Trophoblast cell (in vitro differentiated cells and primary cell): ENCODE measurements at regions not wholly inside any gene's neighbourhood (a gene's known extent, or its start where the extent isn't known, plus 50 kb on each side); places are given as distances from the start of the nearest gene placed in this dataset.

Experiments used
- DNase-seq, 2 donors: peaks; one replicate each; pipeline ENCODE4 v3.0.0-alpha.2; 2016
- H2AFZ ChIP-seq: 2 replicates; pipeline ENCODE4 v1.6.1; 2013; ENCODE audit warnings: low read length, moderate library complexity, mild to moderate bottlenecking; ENCODE audit not compliant: insufficient read depth, poor library complexity
- H2AK5ac ChIP-seq: 2 replicates; pipeline ENCODE4 v1.6.1; 2013; ENCODE audit warnings: mild to moderate bottlenecking, low read length
- H2BK120ac ChIP-seq: 2 replicates; pipeline ENCODE4 v1.6.1; 2013; ENCODE audit warnings: low read length, mild to moderate bottlenecking, moderate library complexity; ENCODE audit not compliant: insufficient read depth, poor library complexity
- H2BK12ac ChIP-seq: 2 replicates; pipeline ENCODE4 v1.6.1; 2013; ENCODE audit warnings: mild to moderate bottlenecking, low read length, moderate library complexity
- H2BK5ac ChIP-seq: 2 replicates; pipeline ENCODE4 v1.6.1; 2013; ENCODE audit warnings: low read length, low read depth, moderate library complexity, mild to moderate bottlenecking; ENCODE audit not compliant: poor library complexity
- H3K14ac ChIP-seq: 2 replicates; pipeline ENCODE4 v1.6.1; 2013; ENCODE audit warnings: mild to moderate bottlenecking, low read length
- H3K18ac ChIP-seq: 2 replicates; pipeline ENCODE4 v1.6.1; 2013; ENCODE audit warnings: mild to moderate bottlenecking, low read length
- H3K23ac ChIP-seq: 2 replicates; pipeline ENCODE4 v1.6.1; 2013; ENCODE audit warnings: low read length
- H3K27ac ChIP-seq: 2 replicates; pipeline ENCODE4 v1.5.1; 2013; ENCODE audit warnings: low read depth, mild to moderate bottlenecking, inconsistent platforms, low read length, moderate library complexity
- H3K27me3 ChIP-seq: 2 replicates; pipeline ENCODE4 v1.6.1; 2013; ENCODE audit warnings: inconsistent platforms, mild to moderate bottlenecking, low read length, moderate library complexity; ENCODE audit not compliant: insufficient read depth
- H3K36me3 ChIP-seq, 2 experiments: 1 replicate in 1 of 2; 2 replicates in 1 of 2; pipeline ENCODE4 v1.6.1; 2013; ENCODE audit warnings: low read length in 2 of 2, mild to moderate bottlenecking in 2 of 2, moderate library complexity in 1 of 2; ENCODE audit not compliant: insufficient read depth in 2 of 2, control insufficient read depth in 1 of 2
- H3K4ac ChIP-seq: 2 replicates; pipeline ENCODE4 v1.6.1; 2013; ENCODE audit warnings: low read depth, mild to moderate bottlenecking, low read length, moderate library complexity
- H3K4me1 ChIP-seq, 2 experiments: 1 replicate in 1 of 2; 2 replicates in 1 of 2; pipeline ENCODE4 v1.6.1; 2013; ENCODE audit warnings: low read length in 2 of 2, mild to moderate bottlenecking in 2 of 2, moderate library complexity in 1 of 2; ENCODE audit not compliant: insufficient read depth in 2 of 2, control insufficient read depth in 1 of 2
- H3K4me2 ChIP-seq: 2 replicates; pipeline ENCODE4 v1.6.1; 2013; ENCODE audit warnings: inconsistent platforms, mild to moderate bottlenecking, low read length, moderate library complexity
- H3K4me3 ChIP-seq: 2 replicates; pipeline ENCODE4 v1.5.1; 2013; ENCODE audit warnings: mild to moderate bottlenecking, low read depth, low read length, inconsistent platforms
- H3K79me1 ChIP-seq: one replicate; pipeline ENCODE4 v1.6.1; 2013; ENCODE audit warnings: low read length
- H3K79me2 ChIP-seq: 2 replicates; pipeline ENCODE4 v1.6.1; 2013; ENCODE audit warnings: low read length, mild to moderate bottlenecking; ENCODE audit not compliant: control insufficient read depth, insufficient read depth, poor library complexity
- H3K9ac ChIP-seq: 2 replicates; pipeline ENCODE4 v1.6.1; 2013; ENCODE audit warnings: mild to moderate bottlenecking, low read length
- H3K9me3 ChIP-seq: 2 replicates; pipeline ENCODE4 v1.6.1; 2013; ENCODE audit warnings: low read depth, mild to moderate bottlenecking, control low read depth, inconsistent platforms, low read length; ENCODE audit not compliant: insufficient read depth
- H4K12ac ChIP-seq: 2 replicates; pipeline ENCODE4 v1.6.1; 2013; ENCODE audit warnings: low read depth, mild to moderate bottlenecking, low read length, moderate library complexity
- H4K8ac ChIP-seq: 2 replicates; pipeline ENCODE4 v1.6.1; 2013; ENCODE audit warnings: low read depth, mild to moderate bottlenecking, low read length, moderate library complexity
- H4K91ac ChIP-seq: one replicate; pipeline ENCODE4 v1.6.1; 2013; ENCODE audit warnings: low read depth, mild to moderate bottlenecking, low read length, moderate library complexity
- WGBS: extraction: QIAGEN DNeasy Blood & Tissue Kit; methylation state at CpG from one replicate; pipeline ENCODE4 v1.1.7; 2013; ENCODE audit warnings: missing lambda C conversion rate; ENCODE audit not compliant: insufficient read length, insufficient coverage; ENCODE audit errors: extremely low coverage; 5-methylcytosine and 5-hydroxymethylcytosine counted together

- no peak overlapping the region for H3K27ac ChIP-seq
- no peak overlapping the region for H4K12ac ChIP-seq
- no peak overlapping the region for H2AK5ac ChIP-seq
- no peak overlapping the region for H3K23ac ChIP-seq
- H3K9ac ChIP-seq = no peak overlapping the region
- H3K4me1 ChIP-seq = no peaks in the 10 kb centered on the region
- no peak overlapping the region for H4K91ac ChIP-seq
- no peak overlapping the region for H3K4me3 ChIP-seq
- no peaks in the 10 kb centered on the region for H3K9me3 ChIP-seq
- no peak overlapping the region for H3K14ac ChIP-seq
- H3K79me2 ChIP-seq = no peaks in the 10 kb centered on the region
- no peak for DNase-seq
- H2BK12ac ChIP-seq = no peak overlapping the region
- H3K18ac ChIP-seq = no peak overlapping the region
- H3K79me1 ChIP-seq = no peaks in the 10 kb centered on the region
- H4K8ac ChIP-seq = no peak overlapping the region
- no peaks in the 10 kb centered on the region for H3K36me3 ChIP-seq
- no peak overlapping the region for H2BK120ac ChIP-seq
- H3K4me2 ChIP-seq = no peak overlapping the region
- no peak overlapping the region for H2AFZ ChIP-seq
- WGBS = no CpG with 5 or more reads among the region's 1 CpG
- H3K4ac ChIP-seq = no peak overlapping the region
- H2BK5ac ChIP-seq = no peak overlapping the region
- no peaks in the 10 kb centered on the region for H3K27me3 ChIP-seq
Measured at GRCh38 chr5:109953761-109954160, 264.0 kb downstream of the MAN2A1 start.

GRCh38 chr5:109956884-109957283, 267.2 kb downstream of the MAN2A1 start:
- H2BK120ac ChIP-seq = no peak overlapping the region
- H3K4me2 ChIP-seq = no peak overlapping the region
- H3K4ac ChIP-seq = no peak overlapping the region
- H3K27me3 ChIP-seq = no peaks in the 10 kb centered on the region
- H3K14ac ChIP-seq = no peak overlapping the region
- H3K9me3 ChIP-seq = no peaks in the 10 kb centered on the region
- H4K91ac ChIP-seq = no peak overlapping the region
- H2BK12ac ChIP-seq = no peak overlapping the region
- H4K8ac ChIP-seq = no peak overlapping the region
- H3K4me3 ChIP-seq = no peak overlapping the region
- no CpG with 5 or more reads among the region's 3 CpGs for WGBS
- no peak overlapping the region for H2AK5ac ChIP-seq
- no peak overlapping the region for H2AFZ ChIP-seq
- H4K12ac ChIP-seq = no peak overlapping the region
- no peaks in the 10 kb centered on the region for H3K79me2 ChIP-seq
- no peaks in the 10 kb centered on the region for H3K79me1 ChIP-seq
- H3K18ac ChIP-seq = no peak overlapping the region
- no peaks in the 10 kb centered on the region for H3K4me1 ChIP-seq
- DNase-seq = no peak
- H3K9ac ChIP-seq = no peak overlapping the region
- H3K27ac ChIP-seq = no peak overlapping the region
- no peak overlapping the region for H2BK5ac ChIP-seq
- no peaks in the 10 kb centered on the region for H3K36me3 ChIP-seq
- H3K23ac ChIP-seq = no peak overlapping the region

GRCh38 chr5:109958082-109958481, 268.4 kb downstream of the MAN2A1 start:
- H3K9ac ChIP-seq = no peak overlapping the region
- H4K12ac ChIP-seq = no peak overlapping the region
- no peak overlapping the region for H3K4me3 ChIP-seq
- no peaks in the 10 kb centered on the region for H3K79me1 ChIP-seq
- H2BK120ac ChIP-seq = no peak overlapping the region
- H3K4me1 ChIP-seq = no peaks in the 10 kb centered on the region
- no peak overlapping the region for H3K23ac ChIP-seq
- no peaks in the 10 kb centered on the region for H3K79me2 ChIP-seq
- no CpG with 5 or more reads among the region's 5 CpGs for WGBS
- H3K36me3 ChIP-seq = no peaks in the 10 kb centered on the region
- H3K4me2 ChIP-seq = no peak overlapping the region
- no peaks in the 10 kb centered on the region for H3K27me3 ChIP-seq
- no peak overlapping the region for H4K8ac ChIP-seq
- no peak overlapping the region for H2AK5ac ChIP-seq
- no peaks in the 10 kb centered on the region for H3K9me3 ChIP-seq
- H2AFZ ChIP-seq = no peak overlapping the region
- no peak overlapping the region for H3K14ac ChIP-seq
- no peak overlapping the region for H3K4ac ChIP-seq
- peak in 1 of 2 donors; percentile 24 for DNase-seq
- H2BK12ac ChIP-seq = no peak overlapping the region
- no peak overlapping the region for H3K18ac ChIP-seq
- no peak overlapping the region for H2BK5ac ChIP-seq
- no peak overlapping the region for H3K27ac ChIP-seq
- no peak overlapping the region for H4K91ac ChIP-seq

- H3K27ac ChIP-seq = no peak overlapping the region
- DNase-seq = no peak
- WGBS = no CpG with 5 or more reads among the region's 1 CpG
Measured at GRCh38 chr5:109959652-109960051, 269.9 kb downstream of the MAN2A1 start.

More at GRCh38 chr5:109959652-109960051, 269.9 kb downstream of the MAN2A1 start:
- Histone ChIP-seq H3K27me3 (no peaks in the 10 kb centered on the region), H3K4me3 (no peak overlapping the region), H3K14ac (no peak overlapping the region), H3K79me1 (no peaks in the 10 kb centered on the region), H3K9ac (no peak overlapping the region), H2BK5ac (no peak overlapping the region), H3K4me1 (no peaks in the 10 kb centered on the region), H3K4ac (no peak overlapping the region), H3K23ac (no peak overlapping the region), H3K36me3 (no peaks in the 10 kb centered on the region), H2AFZ (no peak overlapping the region), H4K91ac (no peak overlapping the region), H3K18ac (no peak overlapping the region), H4K8ac (no peak overlapping the region), H3K4me2 (no peak overlapping the region), H4K12ac (no peak overlapping the region), H2AK5ac (no peak overlapping the region), H3K9me3 (no peaks in the 10 kb centered on the region), H2BK120ac (no peak overlapping the region), H3K79me2 (no peaks in the 10 kb centered on the region), H2BK12ac (no peak overlapping the region)
